SK-N-SH (cell line): ENCODE measurements at regions not wholly inside any gene's neighbourhood (a gene's known extent, or its start where the extent isn't known, plus 50 kb on each side); places are given as distances from the start of the nearest gene placed in this dataset.

ENCODE experiments used
- CTCF ChIA-PET: fragments of 300-600, 350-600 bp; formaldehyde crosslinking; extraction: SDS; loops from one replicate; lab custom pipeline; 2021; lab: Yijun Ruan, JAX
- POLR2A ChIA-PET: fragments of 350-600 bp; sonication (Branson Sonifier 250); formaldehyde crosslinking; extraction: SDS; loops from one replicate; lab custom pipeline; 2020; ENCODE audit warnings: antibody characterized with exemption, inconsistent platforms; lab: Yijun Ruan, JAX
- DNase-seq: peaks from one replicate; pipeline ENCODE4 v3.0.0; 2012
- H2AFZ ChIP-seq: fragments of 200-600 bp; sonication (generic); 2 replicates; pipeline ENCODE4 v1.8.1; 2016; ENCODE audit warnings: antibody characterized with exemption, mild to moderate bottlenecking, low read depth
- H3F3A ChIP-seq: fragments of 200-600 bp; sonication (generic); replicated peaks from 2 replicates; pipeline ENCODE3; 2016; ENCODE audit warnings: antibody characterized with exemption, mild to moderate bottlenecking; ENCODE audit not compliant: insufficient read depth
- H3K27ac ChIP-seq, 2 experiments: fragments of 200-500 bp in 1 of 2; fragments of 200-600 bp in 1 of 2; sonication (Bioruptor generic) in 1 of 2; sonication (generic), shearing (Covaris generic) in 1 of 2; 2 replicates each; pipeline versions ENCODE4 v1.5.1 to v1.6.1; 2014 to 2016; ENCODE audit warnings: low read depth in 2 of 2, inconsistent platforms in 1 of 2, low read length in 1 of 2, mild to moderate bottlenecking in 1 of 2, mixed read lengths in 1 of 2
- H3K27me3 ChIP-seq: fragments of 200-600 bp; sonication (generic), shearing (Covaris generic); 2 replicates; pipeline ENCODE4 v1.6.1; 2016; ENCODE audit warnings: mixed run types; ENCODE audit not compliant: insufficient read depth
- H3K36me3 ChIP-seq, 2 experiments: fragments of 200-500 bp in 1 of 2; fragments of 200-600 bp in 1 of 2; sonication (Bioruptor generic) in 1 of 2; sonication (generic) in 1 of 2; replicated peaks in 1 of 2; 2 replicates each; pipeline versions ENCODE3 to v1.5.1; 2014 to 2016; ENCODE audit warnings: low read length in 1 of 2, mild to moderate bottlenecking in 1 of 2; ENCODE audit not compliant: insufficient read depth in 2 of 2, control insufficient read depth in 1 of 2
- H3K4me1 ChIP-seq, 2 experiments: fragments of 200-500 bp in 1 of 2; fragments of 200-600 bp in 1 of 2; sonication (Bioruptor generic) in 1 of 2; sonication (generic), shearing (Covaris generic) in 1 of 2; 2 replicates each; pipeline versions ENCODE4 v1.5.1 to v1.6.1; 2014 to 2016; ENCODE audit warnings: low read depth in 1 of 2, low read length in 1 of 2, mixed run types in 1 of 2; ENCODE audit not compliant: insufficient read depth in 2 of 2, control insufficient read depth in 1 of 2
- H3K4me2 ChIP-seq: fragments of 200-600 bp; sonication (generic), shearing (Covaris generic); 2 replicates; pipeline ENCODE4 v1.6.1; 2017; ENCODE audit warnings: mixed run types
- H3K4me3 ChIP-seq, 2 experiments: fragments of 200-500 bp in 1 of 2; fragments of 200-600 bp in 1 of 2; sonication (Bioruptor generic) in 1 of 2; sonication (generic), shearing (Covaris generic) in 1 of 2; 2 replicates each; pipeline versions ENCODE4 v1.5.1 to v1.8.1; 2014 to 2016; ENCODE audit warnings: low read depth in 2 of 2, inconsistent platforms in 1 of 2, low read length in 1 of 2, mild to moderate bottlenecking in 1 of 2, mixed read lengths in 1 of 2, moderate library complexity in 1 of 2
- H3K79me2 ChIP-seq: fragments of 200-600 bp; sonication (generic); 2 replicates; pipeline ENCODE4 v1.8.1; 2017; ENCODE audit warnings: mild to moderate bottlenecking; ENCODE audit not compliant: insufficient read depth
- H3K9ac ChIP-seq: fragments of 200-600 bp; sonication (generic); 2 replicates; pipeline ENCODE4 v1.6.1; 2017; ENCODE audit warnings: mixed run types
- H3K9me2 ChIP-seq: fragments of 200-600 bp; sonication (generic); 2 replicates; pipeline ENCODE4 v1.6.1; 2017; ENCODE audit warnings: mixed run types
- H3K9me3 ChIP-seq: fragments of 200-600 bp; sonication (generic); 2 replicates; pipeline ENCODE4 v1.6.1; 2017; ENCODE audit warnings: mixed run types, mild to moderate bottlenecking, moderate library complexity
- H4K20me1 ChIP-seq: fragments of 200-600 bp; sonication (generic); 2 replicates; pipeline ENCODE4 v1.6.1; 2017; ENCODE audit warnings: mild to moderate bottlenecking, mixed run types; ENCODE audit not compliant: insufficient read depth
- CHD2 ChIP-seq: fragments of 150-350 bp; IDR thresholded peaks from 2 replicates; pipeline ENCODE4 v1.6.1; 2018; ENCODE audit warnings: low read length; ENCODE audit not compliant: partially characterized antibody
- EP300 ChIP-seq, 2 experiments: IDR thresholded peaks; 2 replicates each; pipeline versions ENCODE4 v1.4.0 to v1.6.1; 2012; ENCODE audit warnings: borderline replicate concordance in 1 of 2, low read depth in 1 of 2, low read length in 1 of 2
- GABPA ChIP-seq: IDR thresholded peaks from 2 replicates; pipeline ENCODE4 v1.4.0; 2012; ENCODE audit warnings: low read depth, mild to moderate bottlenecking
- MAX ChIP-seq: IDR thresholded peaks from 2 replicates; pipeline ENCODE4 v1.4.0; 2012; ENCODE audit warnings: low read depth
- MEF2A ChIP-seq: IDR thresholded peaks from 2 replicates; pipeline ENCODE4 v1.4.0; 2012; ENCODE audit warnings: low read depth, borderline replicate concordance
- REST ChIP-seq: IDR thresholded peaks from 2 replicates; pipeline ENCODE4 v1.6.1; 2012; ENCODE audit warnings: mild to moderate bottlenecking, low read depth, low read length, moderate library complexity
- RXRA ChIP-seq: IDR thresholded peaks from 2 replicates; pipeline ENCODE4 v1.4.0; 2012; ENCODE audit warnings: low read depth, mild to moderate bottlenecking, borderline replicate concordance
- SIN3A ChIP-seq: IDR thresholded peaks from 2 replicates; pipeline ENCODE4 v1.6.1; 2012; ENCODE audit warnings: low read depth, mild to moderate bottlenecking, low read length, moderate library complexity, borderline replicate concordance
- USF2 ChIP-seq: fragments of 150-350 bp; IDR thresholded peaks from 2 replicates; pipeline ENCODE4 v1.6.1; 2017; ENCODE audit warnings: antibody characterized with exemption, low read length, low read depth, borderline replicate concordance
- ZBTB33 ChIP-seq: IDR thresholded peaks from 2 replicates; pipeline ENCODE4 v1.4.0; 2012; ENCODE audit warnings: low read depth, borderline replicate concordance
- WGBS: methylation state at CpG from one replicate; pipeline ENCODE4 v1.1.6; 2017; ENCODE audit warnings: low lambda C conversion rate; 5-methylcytosine and 5-hydroxymethylcytosine counted together

GRCh38 chr1:54479841-54480524 lies 68.0 kb upstream of the ACOT11 start:
- Histone ChIP-seq H2AFZ (no peak overlapping the region), H4K20me1 (no peaks in the 10 kb centered on the region), H3K4me1 (peaks cover 0 to 25% of the 10 kb centered on the region in 2 experiments; a peak in 1 of 4 replicates), H3K9me3 (no peaks in the 10 kb centered on the region), H3K79me2 (no peaks in the 10 kb centered on the region), H3K9ac (no peak overlapping the region), H3K27ac (no peak overlapping the region), H3K9me2 (no peaks in the 10 kb centered on the region), H3K27me3 (no peaks in the 10 kb centered on the region), H3K36me3 (no peaks in the 10 kb centered on the region), H3F3A (no peaks in the 10 kb centered on the region), H3K4me3 (no peak overlapping the region), H3K4me2 (no peak overlapping the region)
- DNase-seq = no peak
- ChIA-PET POLR2A (interaction anchor here (1.4 kb wide), 1 partner anchor 73 kb away, joined by 4 read pairs; no protein-coding TSS in a partner anchor), CTCF (interaction anchor here (1.1 to 1.5 kb wide), 2 partner anchors 10 to 359 kb away, joined by 3 to 4 read pairs; no protein-coding TSS in a partner anchor)
- WGBS = 71% methylated on average over 3 of the region's 7 CpGs
- TF ChIP-seq RXRA = no peak
- TF ChIP-seq GABPA = no peak
- no peak for TF ChIP-seq USF2
- no peak for TF ChIP-seq ZBTB33
- no peak for TF ChIP-seq MAX
- TF ChIP-seq REST = no peak
- TF ChIP-seq CHD2 = no peak
- no peak for TF ChIP-seq SIN3A
- TF ChIP-seq MEF2A = no peak
- no peak for TF ChIP-seq EP300 (IDR thresholded peaks at IDR 0.05; ENCODE audit: borderline replicate concordance in 1 of 2, low read depth in 1 of 2, low read length in 1 of 2)
